ENCODE measurements at regions not wholly inside any gene's neighbourhood (a gene's known extent, or its start where the extent isn't known, plus 50 kb on each side); places are given as distances from the start of the nearest gene placed in this dataset.
A peak's percentile ranks its signal among the peaks of the same experiment; 100 is the strongest.

DNA sequence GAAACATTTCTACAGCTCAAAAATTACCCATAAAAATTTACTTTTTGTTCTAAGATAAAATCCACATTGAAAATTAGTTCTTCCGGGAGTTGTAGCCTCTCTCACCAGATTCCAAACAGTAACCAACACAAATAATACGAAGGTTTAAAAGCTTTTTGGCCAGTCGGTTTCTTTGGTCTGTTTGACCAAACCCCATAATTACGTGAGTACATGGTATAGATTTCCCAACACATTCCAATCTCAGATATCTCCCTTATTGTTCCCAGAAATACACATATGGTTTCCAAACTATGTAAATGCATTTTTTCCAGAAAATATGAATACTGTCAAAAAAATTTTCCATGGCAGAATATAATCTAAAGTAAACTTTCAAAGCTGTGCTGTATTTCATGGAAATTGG is 722.0 kb downstream of the KCNJ2 start:
- WGBS, 2 donors = 78 to 85% methylated on average over 4 of the region's 4 CpGs
- no peak for TF ChIP-seq POLR2A (IDR thresholded peaks at IDR 0.05)
- TF ChIP-seq, protein P1, sequence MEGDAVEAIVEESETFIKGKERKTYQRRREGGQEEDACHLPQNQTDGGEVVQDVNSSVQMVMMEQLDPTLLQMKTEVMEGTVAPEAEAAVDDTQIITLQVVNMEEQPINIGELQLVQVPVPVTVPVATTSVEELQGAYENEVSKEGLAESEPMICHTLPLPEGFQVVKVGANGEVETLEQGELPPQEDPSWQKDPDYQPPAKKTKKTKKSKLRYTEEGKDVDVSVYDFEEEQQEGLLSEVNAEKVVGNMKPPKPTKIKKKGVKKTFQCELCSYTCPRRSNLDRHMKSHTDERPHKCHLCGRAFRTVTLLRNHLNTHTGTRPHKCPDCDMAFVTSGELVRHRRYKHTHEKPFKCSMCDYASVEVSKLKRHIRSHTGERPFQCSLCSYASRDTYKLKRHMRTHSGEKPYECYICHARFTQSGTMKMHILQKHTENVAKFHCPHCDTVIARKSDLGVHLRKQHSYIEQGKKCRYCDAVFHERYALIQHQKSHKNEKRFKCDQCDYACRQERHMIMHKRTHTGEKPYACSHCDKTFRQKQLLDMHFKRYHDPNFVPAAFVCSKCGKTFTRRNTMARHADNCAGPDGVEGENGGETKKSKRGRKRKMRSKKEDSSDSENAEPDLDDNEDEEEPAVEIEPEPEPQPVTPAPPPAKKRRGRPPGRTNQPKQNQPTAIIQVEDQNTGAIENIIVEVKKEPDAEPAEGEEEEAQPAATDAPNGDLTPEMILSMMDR (IDR thresholded peaks at IDR 0.05) = no peak

GRCh38 chr17:70892527-70892926 is 723.2 kb downstream of the KCNJ2 start:
- DNase-seq (ENCODE audit: low spot score in 2 of 2) = no peak
- no peak for TF ChIP-seq POLR2A (IDR thresholded peaks at IDR 0.05)
- TF ChIP-seq, protein P1 (IDR thresholded peaks at IDR 0.05) = no peak
- 63 to 69% methylated on average over 1 of the region's 1 CpG for WGBS, 2 donors
- no peak overlapping the region for H3K4me3 ChIP-seq (ENCODE audit: low read depth, poor library complexity, severe bottlenecking)
- intact Hi-C loops (cut with DNase I; ENCODE audit: low total_unique reads) = no loop called here

More for the DNA sequence above, 722.0 kb downstream of the KCNJ2 start:
- H3K4me3 ChIP-seq (ENCODE audit: low read depth, poor library complexity, severe bottlenecking) = no peak overlapping the region
- no peak for DNase-seq (ENCODE audit: low spot score in 2 of 2)
- intact Hi-C loops (cut with DNase I; ENCODE audit: low total_unique reads) = no loop called here

DNA sequence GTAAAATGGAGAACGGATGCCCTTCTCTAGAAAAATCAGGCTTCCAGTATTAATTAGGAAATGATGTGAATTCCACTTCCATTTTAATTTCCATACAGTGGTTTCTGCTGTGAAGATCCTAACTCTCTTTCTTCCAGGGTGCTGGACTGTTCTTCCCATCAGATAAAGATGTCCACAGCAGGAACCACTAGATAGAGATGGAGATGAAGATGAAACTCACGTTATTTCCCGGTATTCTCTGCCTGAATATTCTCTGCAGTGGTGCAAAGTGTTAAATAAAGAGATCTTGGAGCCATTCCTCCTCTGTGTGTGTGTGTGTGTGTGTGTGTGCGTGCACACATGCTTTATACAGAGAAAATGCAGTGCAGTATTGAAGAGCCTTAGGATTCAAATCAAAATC is 727.5 kb downstream of the KCNJ2 start:
- intact Hi-C loops (cut with DNase I; ENCODE audit: low total_unique reads) = no loop called here
- WGBS, 2 donors = 71% methylated on average over 4 of the region's 4 CpGs
- DNase-seq (ENCODE audit: low spot score in 2 of 2) = no peak
- TF ChIP-seq POLR2A (IDR thresholded peaks at IDR 0.05) = no peak
- TF ChIP-seq, protein P1 (IDR thresholded peaks at IDR 0.05) = no peak
- no peak overlapping the region for H3K4me3 ChIP-seq (ENCODE audit: low read depth, poor library complexity, severe bottlenecking)

DNA sequence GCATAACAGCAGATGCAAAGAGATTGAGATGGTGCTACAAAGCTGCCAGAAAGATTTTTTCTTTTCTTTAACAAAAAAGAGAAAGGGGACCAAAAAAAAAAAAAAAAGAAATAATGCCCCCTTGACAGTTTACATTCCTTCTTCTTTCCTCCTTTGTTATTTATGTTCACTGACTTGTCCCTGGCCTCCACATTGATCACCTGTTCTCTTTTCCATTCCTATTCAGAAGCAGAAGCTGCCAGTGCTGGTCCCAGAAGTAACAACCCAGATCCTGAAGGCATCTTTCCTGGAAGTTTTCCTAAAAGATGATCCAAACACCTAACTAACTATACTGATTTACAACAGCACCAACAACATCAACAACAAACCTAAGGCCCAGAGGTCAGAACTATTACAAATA is 728.1 kb downstream of the KCNJ2 start:
- no peak for TF ChIP-seq POLR2A (IDR thresholded peaks at IDR 0.05)
- intact Hi-C loops (cut with DNase I; ENCODE audit: low total_unique reads) = no loop called here
- no peak overlapping the region for H3K4me3 ChIP-seq (ENCODE audit: low read depth, poor library complexity, severe bottlenecking)
- DNase-seq (ENCODE audit: low spot score in 2 of 2) = no peak

GRCh38 chr17:70901870-70902269 is 732.5 kb downstream of the KCNJ2 start:
- no peak for DNase-seq (ENCODE audit: low spot score in 2 of 2)
- 68 to 74% methylated on average over 2 of the region's 2 CpGs for WGBS, 2 donors
- TF ChIP-seq POLR2A (IDR thresholded peaks at IDR 0.05) = no peak
- TF ChIP-seq, protein P1 (IDR thresholded peaks at IDR 0.05) = no peak
- no peak overlapping the region for H3K4me3 ChIP-seq (ENCODE audit: low read depth, poor library complexity, severe bottlenecking)
- intact Hi-C loops (cut with DNase I; ENCODE audit: low total_unique reads) = no loop called here

- H3K4me3 ChIP-seq (ENCODE audit: low read depth, poor library complexity, severe bottlenecking) = no peak overlapping the region
- intact Hi-C loops (cut with DNase I; ENCODE audit: low total_unique reads) = no loop called here
- TF ChIP-seq, protein P1 (IDR thresholded peaks at IDR 0.05) = no peak
- TF ChIP-seq POLR2A (IDR thresholded peaks at IDR 0.05) = no peak
- DNase-seq (ENCODE audit: low spot score in 2 of 2) = peak in 1 of 2 donors; percentile 16
- WGBS, 2 donors = 52 to 70% methylated on average over 3 of the region's 3 CpGs
Measured at GRCh38 chr17:70905796-70906195, 736.5 kb downstream of the KCNJ2 start.
